ENCODE measurements at regions not wholly inside any gene's neighbourhood (a gene's known extent, or its start where the extent isn't known, plus 50 kb on each side); places are given as distances from the start of the nearest gene placed in this dataset.

DNA sequence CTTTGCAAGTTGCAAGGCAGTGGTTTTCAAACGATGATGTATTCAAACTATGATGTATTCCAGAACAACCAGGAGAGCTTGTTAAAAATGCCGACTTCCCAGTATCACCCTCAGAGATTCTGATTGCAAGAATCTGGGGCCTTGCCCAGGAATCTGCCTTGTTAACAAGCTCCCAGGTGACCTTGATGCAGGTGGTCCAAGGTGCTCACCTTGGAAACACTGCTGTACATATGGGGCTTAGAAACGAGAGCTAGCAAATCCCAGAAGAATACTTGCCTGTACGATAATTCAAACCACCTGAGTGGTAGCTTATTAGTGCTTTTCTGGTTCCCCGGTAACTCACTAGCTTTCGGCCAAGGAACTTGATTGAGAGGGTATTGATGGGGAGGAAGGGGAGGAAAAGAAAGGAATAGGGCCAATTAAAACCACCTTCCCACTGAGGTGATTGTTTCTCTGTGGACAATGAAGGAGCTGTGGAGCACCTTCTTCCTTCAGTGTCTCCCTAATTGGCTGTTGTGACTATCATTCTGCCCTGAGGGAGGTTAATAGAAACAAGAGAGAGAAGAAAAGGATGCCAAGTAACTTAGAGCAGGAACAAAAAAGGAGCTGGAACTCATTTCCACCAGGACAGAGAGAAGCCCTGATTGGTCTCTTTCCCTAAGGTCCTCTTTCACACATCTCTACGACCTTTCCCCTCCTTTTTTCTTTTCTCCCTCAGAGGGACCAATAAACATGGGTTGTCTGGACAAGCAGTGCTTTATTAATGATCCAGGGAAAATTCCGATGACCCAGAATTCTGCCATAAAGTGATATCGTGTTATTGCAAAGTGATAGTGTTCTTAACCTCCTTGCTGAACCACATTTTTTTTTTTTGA is 218.8 kb downstream of the TMEM167A start (continued):
- TF ChIP-seq TCF12 (IDR thresholded peaks at IDR 0.05; ENCODE audit: low read depth, low read length) (no peak), EP300 (IDR thresholded peaks at IDR 0.05; ENCODE audit: borderline replicate concordance in 1 of 2, low read depth in 2 of 2, low read length in 2 of 2) (no peak), TAF7 (optimal IDR thresholded peaks at IDR 0.05; ENCODE audit: borderline replicate concordance, low read depth, low read length) (no peak)
- TF ChIP-seq, protein P1, sequence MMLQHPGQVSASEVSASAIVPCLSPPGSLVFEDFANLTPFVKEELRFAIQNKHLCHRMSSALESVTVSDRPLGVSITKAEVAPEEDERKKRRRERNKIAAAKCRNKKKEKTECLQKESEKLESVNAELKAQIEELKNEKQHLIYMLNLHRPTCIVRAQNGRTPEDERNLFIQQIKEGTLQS (IDR thresholded peaks at IDR 0.05; ENCODE audit: insufficient read depth, low read depth, low read length) = no peak

Data from H1 (cell line).